ENCODE measurements at regions not wholly inside any gene's neighbourhood (a gene's known extent, or its start where the extent isn't known, plus 50 kb on each side); places are given as distances from the start of the nearest gene placed in this dataset.

DNA sequence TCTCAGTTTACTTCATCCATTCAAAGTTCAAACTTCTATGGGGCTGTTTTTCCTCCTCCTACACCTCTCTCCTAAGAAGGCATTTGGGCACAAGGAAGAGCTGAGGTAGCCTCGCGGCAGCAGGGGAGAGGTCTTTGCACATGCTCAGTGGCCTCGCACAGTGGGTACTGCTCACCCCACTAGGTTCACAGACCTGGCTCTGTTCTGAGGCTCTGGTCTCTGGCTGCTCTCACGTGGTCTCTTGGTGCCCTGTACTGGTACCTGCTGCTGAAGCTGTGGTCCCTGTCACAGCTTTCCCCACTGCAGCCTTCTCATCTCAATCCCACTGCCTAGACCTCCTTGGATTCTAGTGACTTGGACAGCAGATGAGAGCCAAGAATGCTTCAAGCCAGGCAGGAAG, 134.7 kb upstream of the CRY1 start:
- no peak for DNase-seq

DNA sequence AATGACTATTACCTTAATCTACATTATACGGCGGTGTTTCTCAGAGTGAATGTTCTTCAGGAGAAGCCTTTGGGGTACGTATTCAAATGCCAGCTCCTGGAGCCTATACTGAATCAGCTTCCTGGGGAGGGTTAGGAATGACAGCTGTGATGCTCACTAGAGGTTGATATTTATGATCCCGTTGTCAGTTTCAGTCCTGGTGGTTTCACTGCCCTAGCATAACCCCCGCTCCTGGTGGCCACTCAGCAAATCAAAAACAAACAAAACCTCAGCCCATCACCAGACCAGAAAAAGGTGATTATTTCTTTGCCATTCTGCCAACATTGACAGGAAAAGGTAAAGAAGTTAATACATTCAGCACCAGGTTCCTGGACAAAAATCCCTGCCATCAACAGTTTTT, 136.5 kb upstream of the CRY1 start:
- DNase-seq = no peak

DNA sequence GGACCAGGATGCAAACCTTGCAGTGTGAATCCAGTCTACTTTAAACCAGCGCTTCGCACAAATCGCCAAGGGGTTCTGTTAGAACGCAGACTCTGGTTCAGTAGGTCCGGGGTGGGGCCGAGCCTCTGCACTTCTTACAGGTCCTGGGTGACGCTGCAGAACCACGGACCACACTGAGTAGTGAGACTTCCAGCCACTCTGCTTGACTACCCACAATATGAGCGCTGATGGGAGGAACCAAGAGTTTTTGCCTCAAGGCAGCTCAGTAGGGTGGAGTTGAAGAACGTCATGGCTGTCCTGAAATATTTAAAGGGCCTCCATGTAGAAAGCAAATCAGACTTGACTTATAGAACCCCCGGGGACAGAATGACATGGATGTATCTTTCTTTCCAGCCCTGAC, 138.0 kb upstream of the CRY1 start:
- DNase-seq = no peak

DNA sequence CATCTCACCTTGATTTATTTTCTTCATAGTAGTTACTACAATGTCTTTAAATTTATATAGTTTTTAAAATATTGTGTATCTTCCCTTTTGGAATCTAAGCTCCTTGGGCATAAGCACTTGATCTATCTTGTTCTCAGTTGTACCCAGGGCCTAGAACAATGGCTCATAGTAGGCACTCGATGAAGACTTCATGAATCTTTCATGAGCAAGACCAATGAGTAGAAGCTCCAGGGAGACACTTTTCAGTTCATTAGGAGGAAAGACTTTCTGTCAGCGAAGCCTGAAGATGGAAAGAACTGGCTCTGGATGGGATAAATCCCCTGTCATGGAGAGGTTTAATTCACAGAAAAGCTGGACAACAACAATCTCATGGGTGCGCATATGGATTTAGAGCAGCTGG, 140.2 kb upstream of the CRY1 start:
- no peak for DNase-seq

DNA sequence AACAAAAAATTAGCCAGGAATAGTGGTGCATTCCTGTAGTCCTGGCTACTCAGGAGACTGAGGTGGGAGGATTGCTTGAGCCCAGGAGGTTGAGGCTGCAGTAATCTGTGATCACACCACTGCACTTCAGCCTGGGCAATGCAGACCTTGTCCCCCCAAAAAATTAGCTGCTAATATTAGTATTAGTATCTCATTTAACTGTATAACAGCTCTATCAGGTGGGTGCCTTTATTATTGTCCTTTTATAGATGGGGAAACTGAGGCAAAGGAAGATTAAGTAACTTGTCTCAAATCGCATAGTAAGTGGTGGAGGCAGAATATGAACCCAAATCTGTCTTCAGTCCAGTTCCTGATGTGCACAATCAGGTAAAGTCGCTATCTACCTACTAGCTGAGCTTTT, 142.3 kb upstream of the CRY1 start:
- no peak for DNase-seq

DNA sequence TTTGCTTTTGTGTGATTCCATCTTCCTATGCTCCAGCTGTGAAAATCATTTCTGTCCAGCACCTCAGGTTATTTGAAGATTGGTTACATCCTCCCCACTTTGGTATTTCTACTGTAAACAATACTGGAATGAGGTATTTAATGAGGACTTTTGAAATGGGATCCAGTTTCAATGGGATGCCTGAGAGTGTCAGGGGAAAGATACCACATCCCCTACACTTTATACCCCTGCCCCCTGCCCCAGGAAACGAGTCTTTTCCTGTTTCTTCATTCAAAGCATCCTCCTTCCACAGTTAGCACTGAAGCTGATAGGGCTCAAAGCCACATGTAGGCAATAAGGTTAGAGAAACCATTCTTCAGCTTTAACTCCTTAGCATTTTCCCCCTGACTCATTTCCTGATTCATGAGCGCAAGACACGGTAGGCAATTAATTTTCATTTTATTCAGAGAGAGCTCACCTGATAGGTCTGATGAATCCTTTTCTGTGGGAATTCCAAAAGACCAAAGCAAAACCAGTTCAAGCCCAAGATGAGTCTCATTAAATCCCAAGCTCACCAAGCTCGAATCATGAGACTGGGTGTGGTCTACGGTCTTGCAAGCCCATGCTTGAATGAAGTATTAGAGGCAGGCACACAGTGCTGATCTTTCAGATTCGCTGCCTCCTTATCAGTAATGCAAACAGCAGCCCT, 143.6 kb upstream of the CRY1 start:
- no peak for DNase-seq

DNA sequence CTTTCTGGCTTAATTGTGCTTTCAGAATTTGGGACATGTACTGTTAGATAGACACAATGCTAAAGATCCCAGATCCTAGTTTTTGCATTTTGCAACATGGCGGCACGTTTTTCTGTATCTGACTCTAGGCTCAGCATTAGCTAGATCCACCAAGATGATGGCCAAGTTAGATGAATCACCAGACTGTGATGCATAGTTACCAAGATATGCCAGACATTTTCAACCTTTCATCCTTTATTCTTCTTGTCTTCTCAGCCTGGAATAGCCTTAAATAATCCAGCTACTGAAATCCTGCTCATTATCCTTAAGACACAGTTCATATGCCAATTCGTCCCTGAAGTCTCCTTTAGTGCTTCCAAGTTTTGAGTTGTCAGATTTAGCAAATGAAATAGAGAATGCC, 144.9 kb upstream of the CRY1 start:
- no peak for DNase-seq

DNA sequence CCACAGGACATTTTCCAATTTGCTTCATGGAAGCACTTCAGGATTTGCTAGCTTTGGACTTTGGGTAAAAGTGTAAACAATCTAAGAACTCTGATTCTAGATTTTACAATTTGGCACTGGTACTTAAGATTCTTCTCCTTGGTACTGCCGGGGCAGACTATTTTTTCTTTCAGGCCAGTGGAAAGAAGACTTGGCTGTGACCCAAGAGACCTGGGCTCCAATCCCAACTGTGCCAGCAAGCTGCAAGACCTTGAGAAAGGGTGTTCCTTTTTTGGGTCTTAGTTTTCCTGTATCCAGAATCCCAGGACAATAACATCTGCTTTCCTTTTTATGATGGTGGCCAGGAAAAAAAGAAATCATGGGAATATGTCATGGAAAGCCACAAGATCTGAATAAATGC, 148.1 kb upstream of the CRY1 start:
- DNase-seq = no peak

DNA sequence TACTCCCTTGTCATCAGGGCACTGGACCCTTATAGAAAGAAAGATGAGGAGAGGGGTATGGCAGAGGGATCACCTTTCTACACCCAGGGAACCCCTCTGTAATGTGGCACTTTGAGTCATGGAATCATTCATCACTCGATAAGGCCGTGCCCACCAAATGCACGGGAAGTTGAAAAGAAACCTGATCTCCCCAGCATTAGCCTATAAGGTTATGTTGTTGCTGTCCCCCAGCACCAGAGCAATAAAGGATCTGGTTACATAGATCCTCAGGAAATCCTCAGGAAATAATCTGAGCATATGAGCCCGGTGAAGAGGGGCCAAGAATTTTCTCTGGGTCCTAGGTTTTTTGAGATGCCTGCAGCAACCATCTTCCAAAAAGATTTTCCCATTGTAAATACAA, 148.8 kb upstream of the CRY1 start:
- DNase-seq = no peak

DNA sequence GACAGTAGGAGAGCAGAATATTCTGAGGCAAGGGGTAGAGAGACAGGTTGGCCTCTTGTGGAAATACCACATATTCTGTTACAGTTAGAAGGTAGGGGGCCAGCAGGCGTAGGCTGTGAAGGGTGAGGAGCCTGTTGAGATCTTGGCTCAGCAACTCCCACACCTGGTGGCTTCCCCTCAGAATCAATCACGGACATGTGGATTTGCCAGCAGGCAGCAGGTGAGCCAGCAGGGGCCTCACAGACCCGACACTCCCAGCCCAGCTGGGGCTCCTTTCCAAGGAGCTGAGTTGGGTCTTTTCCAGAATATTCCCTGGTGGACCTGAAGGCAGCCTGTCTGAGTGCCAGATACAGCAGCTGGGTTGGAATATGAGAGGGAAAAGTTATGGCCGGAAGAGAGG, 150.0 kb upstream of the CRY1 start:
- no peak for DNase-seq

DNA sequence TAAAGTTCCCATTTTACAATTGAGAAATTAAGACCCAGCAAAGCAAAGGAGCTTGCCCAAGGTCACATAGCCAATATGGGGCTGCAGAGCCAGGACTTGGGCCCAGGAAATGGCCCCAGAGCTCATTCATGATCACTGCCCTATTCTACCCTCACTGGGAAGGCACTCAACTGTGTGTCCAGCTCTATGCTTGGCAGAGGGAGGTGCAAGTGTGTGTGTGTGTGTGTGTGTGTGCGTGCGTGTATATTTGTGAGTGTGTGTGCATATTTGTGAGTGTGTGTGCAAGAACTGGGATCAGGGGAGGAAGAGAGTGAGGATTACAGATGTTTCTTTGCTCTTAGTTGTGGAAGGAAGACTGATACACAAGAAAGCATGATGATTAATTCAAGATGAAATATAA, 151.2 kb upstream of the CRY1 start:
- DNase-seq = no peak

DNA sequence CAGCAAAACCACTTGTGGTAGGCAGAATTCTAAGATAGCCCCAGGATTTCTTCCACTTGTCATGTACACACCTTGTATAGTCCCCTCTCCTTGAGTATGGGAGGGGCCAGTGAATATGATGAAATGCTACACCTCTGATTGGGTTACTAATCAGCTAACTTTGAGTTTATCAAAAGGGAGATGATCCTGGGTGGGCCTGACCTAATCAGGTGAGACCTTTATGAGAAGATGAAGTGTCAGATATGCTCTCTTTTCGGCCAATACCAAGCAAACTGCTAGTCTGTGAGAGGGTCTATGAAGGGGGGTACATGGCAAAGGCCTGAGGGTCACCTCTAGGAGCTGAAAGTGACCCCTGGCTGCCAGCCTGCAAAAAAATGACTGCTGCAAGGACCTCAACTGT, 154.3 kb upstream of the CRY1 start:
- DNase-seq = no peak

DNA sequence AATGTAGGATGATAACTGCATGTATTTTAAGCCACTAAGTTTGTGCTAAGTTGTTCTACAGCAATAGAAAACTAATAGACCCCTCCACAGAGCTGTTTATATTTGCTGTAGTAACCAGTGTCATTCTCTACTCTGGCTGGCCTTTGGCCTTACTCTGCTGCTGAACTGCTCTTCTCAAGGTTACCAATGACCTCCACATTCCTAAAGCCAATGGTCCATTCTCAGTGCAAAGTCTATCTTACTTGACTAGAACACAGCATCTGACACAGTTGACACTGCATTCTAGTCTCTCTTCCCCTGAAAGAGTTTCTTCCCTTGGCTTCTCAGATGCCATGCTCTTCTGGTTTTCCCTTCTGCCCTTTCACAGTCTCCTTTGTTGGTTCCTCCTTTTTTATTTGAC, 154.8 kb upstream of the CRY1 start:
- DNase-seq = no peak

DNA sequence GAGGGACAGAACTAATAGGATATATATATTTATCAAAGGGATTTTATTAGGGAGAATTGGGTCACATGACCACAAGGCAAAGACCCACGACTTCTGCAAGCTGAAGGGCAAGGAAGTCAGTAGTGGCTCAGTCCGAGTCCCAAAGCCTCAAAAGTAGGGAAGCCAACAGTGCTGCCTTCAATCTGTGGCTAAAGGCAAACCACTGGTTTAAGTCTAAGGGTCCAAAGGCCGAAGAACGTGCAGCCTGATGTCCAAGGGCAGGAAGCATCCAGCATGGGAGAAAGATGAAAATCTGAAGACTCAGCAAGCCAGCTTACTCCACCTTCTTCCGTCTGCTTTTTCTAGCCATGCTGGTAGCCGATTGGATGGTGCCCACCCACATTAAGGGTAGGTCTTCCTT, 157.9 kb upstream of the CRY1 start:
- DNase-seq = no peak

DNA sequence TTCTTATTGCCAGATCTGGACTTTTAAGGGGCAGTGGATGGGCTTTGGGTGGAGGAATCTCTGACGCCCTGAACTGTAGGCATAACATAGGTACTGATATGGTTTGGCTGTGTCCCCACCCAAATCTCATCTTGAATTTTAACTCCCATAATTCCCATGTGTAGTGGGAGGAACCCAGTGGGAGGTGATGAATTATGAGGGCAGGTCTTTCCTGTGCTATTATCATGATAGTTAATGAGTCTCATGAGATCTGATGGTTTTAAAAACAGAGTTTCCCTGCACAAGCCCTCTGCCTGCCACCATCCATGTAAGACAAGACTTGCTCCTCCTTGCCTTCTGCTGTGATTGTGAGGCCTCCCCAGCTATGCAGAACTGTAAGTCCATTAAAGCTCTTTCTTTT, 160.0 kb upstream of the CRY1 start:
- no peak for DNase-seq

DNA sequence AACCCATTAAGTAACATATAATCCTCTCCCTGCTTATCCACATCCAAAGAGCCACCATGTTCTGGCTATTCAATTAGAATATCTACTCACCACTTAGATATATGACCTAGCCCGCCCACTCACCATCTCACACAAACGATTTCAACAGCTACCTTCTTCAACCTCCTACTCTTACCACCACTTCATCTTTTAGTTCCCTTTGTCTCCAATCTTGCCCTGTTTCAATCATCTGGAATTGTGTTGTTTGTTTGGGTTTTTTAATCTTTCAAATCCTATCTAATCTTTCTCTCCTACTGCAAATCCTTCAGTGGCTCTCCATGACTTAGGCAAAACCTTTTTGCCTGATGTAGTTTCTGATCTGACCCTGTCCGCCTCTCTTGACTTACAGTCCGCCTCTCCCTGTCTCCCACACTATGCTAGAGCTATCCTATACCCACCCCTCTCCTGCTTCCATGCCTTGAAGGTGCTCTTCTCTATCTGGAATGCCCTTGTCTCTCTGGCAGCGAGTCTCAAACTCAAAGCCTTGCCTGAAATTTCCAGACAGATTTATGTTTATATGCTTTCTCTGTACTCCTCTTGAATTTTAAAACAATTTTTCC, 161.0 kb upstream of the CRY1 start:
- DNase-seq = no peak

DNA sequence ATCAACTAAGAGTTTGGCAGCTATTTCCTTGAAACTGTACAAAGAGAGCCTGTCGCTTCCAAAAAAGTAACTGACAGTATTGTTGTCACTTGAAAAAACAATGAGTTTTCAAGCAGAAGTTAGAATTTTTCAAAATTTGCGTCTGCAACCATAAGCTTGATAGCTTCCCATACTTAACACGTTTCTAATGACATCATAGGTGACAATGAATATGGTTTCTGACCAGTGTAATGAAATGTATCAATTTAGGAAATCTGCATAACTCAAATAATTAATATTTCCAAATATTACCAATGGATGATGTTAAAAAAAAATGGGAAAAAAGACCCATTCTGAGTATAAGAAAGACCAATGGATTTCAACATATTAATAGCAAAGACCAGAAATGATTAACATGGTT, 165.4 kb upstream of the CRY1 start:
- DNase-seq = no peak

DNA sequence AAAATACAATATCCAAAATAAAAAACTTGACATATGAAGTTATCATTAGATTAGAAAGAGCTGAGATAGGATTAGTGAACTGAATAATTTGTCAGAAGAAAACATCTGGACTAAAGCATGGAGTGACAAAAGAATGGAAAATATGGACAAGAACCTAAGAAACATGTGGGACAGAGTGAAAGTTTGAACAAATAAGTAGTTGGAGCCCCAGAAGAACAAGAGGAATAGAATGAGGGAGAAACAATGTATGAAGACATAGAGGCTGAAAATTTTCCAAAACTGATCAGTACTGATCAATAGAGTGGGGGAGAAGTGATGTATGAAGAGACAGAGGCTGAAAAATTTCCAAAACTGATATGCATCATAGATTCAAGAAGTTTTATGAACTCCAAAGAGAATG, 170.6 kb upstream of the CRY1 start:
- DNase-seq = no peak

DNA sequence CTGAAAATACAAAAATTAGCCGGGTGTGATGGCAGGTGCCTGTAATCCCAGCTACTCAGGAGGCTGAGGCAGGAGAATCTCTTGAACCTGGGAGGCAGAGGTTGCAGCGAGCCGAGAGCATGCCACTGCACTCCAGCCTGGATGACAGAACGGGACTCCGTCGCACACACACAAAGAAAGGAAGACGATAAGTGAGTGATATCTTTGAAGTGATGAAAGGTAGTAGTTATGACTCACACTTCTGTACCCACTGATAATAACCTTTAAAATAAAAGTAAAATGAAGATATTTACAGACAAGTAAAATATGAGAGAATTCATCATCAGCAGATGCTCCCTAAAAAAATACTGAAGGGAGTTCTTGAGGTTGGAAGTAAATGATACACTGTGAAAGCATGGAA, 171.3 kb upstream of the CRY1 start:
- DNase-seq = no peak

DNA sequence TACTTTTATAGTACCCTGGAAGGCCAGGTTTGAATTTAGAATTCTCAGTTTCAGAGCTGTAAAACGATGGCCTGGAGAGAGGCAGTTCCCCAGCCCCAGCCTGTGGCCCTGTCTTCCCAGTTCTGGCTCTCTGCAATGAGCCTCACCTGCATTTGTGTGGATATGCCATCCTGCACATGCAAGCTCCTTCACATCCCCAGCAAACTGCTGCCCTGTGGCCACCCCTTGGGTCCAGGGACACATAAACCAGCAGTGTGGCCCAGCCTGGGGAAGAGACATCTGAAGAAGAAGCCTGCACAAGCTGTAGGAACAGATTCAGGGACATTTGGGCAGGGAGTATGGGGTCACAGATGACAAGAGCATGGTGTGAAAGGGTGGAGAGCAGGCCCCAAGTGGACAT, 174.3 kb upstream of the CRY1 start:
- no peak for DNase-seq

DNA sequence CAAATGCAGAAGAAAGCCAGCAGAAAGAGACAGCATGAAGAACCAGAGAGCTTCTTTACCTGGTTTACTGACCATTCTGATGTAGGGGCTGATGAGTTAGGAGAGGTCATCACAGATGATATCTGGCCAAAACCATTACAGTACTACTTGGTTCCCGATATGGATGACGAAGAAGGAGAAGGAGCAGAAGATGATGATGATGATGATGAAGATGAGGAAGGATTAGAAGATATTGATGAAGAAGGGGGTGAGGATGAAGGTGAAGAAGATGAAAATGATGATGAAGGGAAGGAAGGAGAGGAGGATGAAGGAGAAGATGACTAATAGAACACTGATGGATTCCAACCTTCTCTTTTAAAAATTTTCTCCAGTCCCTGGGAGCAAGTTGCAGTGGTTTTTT, 178.2 kb upstream of the CRY1 start:
- DNase-seq = no peak

DNA sequence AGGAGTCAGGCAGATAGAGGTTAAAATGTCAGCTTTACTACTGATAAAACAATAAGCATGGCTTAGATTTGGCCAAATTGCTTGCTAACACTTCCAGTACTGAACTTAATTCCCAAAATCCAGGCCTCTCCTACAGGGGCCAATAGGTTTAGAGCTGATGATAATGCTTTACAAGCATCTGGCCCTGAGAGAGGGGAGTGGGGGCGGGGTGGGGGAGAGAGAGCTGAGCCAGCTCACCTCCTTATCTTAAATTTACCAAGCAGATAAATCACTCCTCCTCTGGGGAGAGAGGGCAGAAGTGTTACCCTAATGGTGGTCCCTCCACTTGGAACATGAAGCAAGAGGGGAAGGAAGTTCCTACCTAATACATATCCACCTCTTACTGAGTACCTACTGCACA, 182.2 kb upstream of the CRY1 start:
- DNase-seq = no peak

DNA sequence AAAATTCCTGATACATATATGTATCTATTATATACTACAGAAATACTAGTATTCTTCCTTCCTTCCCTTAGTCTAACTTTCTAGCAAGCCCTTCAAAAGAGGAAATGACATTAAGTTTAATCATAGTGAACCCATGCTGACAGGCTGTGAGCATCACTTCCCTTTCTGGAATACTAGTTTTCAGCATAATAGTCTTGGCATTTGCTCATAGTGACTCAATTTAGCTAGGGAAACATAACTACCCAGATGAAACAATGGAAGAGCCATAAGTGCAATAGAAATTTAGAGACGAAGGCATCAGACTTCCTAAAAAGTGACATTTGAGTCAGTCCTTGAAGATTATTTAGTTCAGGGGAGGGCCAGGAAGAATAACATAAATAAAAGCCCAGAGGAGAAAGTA, 184.5 kb upstream of the CRY1 start:
- no peak for DNase-seq

DNA sequence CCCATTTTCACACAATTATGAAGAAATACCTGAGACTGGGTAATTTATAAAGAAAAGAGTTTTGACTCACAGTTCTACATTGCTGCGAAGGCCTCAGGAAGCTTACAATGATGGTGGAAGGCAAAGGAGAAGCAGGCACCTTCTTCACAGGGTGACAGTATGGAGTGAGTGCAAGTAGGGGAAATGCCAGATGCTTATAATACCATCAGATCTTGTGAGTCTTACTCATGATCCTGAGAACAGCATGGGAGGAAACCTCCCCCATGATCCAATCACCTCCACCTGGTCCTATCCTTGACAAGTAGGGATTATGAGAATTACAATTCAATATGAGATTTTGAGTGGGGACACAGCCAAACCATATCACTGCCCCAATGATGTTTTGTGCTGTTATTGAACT, 189.3 kb upstream of the CRY1 start:
- no peak for DNase-seq

DNA sequence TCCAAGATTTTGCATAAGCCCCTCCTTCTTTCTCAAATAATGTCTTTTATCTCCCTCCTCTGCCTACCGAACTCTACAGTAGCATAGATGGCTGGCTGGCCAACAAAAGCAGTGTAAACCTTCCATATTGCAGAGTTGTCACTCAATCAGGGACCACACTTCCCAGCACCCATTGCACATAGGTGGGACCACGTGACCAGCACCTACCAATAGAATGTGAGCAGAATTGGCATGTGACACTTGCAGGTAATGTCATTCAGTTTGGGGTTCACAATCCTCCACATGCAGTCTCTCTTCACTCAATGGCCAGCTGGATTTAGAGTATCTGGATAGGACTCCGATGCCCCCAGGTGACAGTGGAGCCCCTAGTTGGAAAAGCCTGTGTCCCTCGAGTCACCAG, 190.3 kb upstream of the CRY1 start:
- DNase-seq = no peak

DNA sequence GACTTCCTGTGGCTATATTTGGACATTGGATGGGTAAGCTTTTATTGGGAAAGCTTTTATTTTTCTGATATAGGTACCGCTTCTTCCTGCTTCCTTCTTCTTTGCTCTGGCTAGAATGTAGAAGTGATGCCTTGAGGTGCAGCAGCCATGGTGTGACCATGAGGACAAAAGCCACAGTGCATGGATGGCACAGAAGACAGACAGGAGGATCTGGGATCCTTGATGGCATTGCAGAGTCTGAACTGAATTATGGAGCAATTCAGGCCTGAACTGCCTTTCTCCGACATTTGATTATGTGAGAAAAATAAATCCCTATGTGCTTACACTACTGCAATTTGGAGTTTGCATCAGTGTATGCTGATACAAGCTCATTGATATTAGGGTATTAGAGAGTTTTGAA, 191.3 kb upstream of the CRY1 start:
- no peak for DNase-seq

All from activated naive CD4-positive, alpha-beta T cell (primary cell).